GM23248 (cell line): ENCODE measurements at regions not wholly inside any gene's neighbourhood (a gene's known extent, or its start where the extent isn't known, plus 50 kb on each side); places are given as distances from the start of the nearest gene placed in this dataset.

Source experiments
- EZH2 ChIP-seq: fragments of 200-600 bp; sonication (generic); IDR thresholded peaks from 2 replicates; pipeline ENCODE4 v1.6.1; 2018; ENCODE audit warnings: antibody characterized with exemption, mild to moderate bottlenecking; ENCODE audit not compliant: insufficient read depth, poor library complexity, severe bottlenecking
- EZH2phosphoT487 ChIP-seq: fragments of 200-600 bp; sonication (generic); IDR thresholded peaks from 2 replicates; pipeline ENCODE4 v1.6.1; 2018; ENCODE audit warnings: antibody characterized with exemption, moderate library complexity, mild to moderate bottlenecking, low read depth; ENCODE audit not compliant: insufficient read depth

DNA sequence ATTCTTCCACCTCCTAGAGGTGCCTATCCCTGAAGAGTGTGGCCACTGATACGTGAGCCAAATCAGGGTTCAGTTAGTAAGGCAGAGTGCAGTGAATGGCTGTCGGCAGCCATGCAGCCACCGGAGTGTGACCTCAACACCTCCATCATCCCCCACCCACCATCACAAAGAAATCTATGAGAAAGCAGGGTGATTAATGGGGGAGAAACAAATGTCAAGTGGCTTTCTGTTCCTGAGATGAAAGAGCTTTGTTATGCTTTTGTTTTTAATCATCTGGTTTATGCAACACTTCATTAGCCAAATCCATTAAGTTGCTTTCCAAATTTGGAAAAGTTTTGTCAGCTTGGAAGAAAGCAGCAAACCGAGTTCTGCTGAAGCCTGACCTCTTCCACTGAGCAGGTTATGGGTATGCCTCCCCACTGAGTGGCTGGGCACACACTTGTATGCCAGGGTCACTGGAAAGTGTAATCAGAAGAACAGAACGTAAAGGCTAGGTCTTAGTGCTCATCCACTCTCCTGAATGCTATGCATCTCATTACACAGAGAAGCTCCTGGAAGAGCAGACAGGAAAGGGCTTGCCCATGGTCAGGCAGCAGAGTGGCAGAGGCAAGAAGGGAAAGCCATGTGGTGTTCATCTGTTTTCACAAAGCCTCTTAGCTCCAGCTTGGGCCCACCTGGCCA, 57.1 kb upstream of the ATP1B1 start:
- TF ChIP-seq EZH2: no peak
- TF ChIP-seq EZH2phosphoT487: no peak
